AG04450 (cell line): ENCODE measurements at regions not wholly inside any gene's neighbourhood (a gene's known extent, or its start where the extent isn't known, plus 50 kb on each side); places are given as distances from the start of the nearest gene placed in this dataset.
"Not testable (repeated sequence)": the region's sequence is repeated elsewhere in the genome, so short reads cannot be mapped to it uniquely, and the experiment has no call there.

Experiments used
- CTCF ChIA-PET: fragments of 300-600, 350-600 bp; formaldehyde crosslinking; extraction: SDS; loops from one replicate; lab custom pipeline; 2022; ENCODE audit warnings: antibody characterized with exemption, inconsistent platforms; lab: Charles Lee
- POLR2A ChIA-PET: fragments of 350-600 bp; formaldehyde crosslinking; extraction: SDS; loops from one replicate; lab custom pipeline; 2021; ENCODE audit warnings: antibody characterized with exemption, inconsistent platforms; lab: Yijun Ruan, JAX
- DNase-seq: peaks from one replicate; pipeline ENCODE4 v3.0.0-alpha.2; 2011; ENCODE audit warnings: low read depth, low spot score
- H3K27ac ChIP-seq: one replicate; pipeline ENCODE4 v1.5.1; 2012; ENCODE audit warnings: low read depth, low read length, control low read depth
- H3K27me3 ChIP-seq: one replicate; pipeline ENCODE4 v1.6.0; 2012; ENCODE audit warnings: low read length; ENCODE audit not compliant: control insufficient read depth, insufficient read depth
- H3K4me3 ChIP-seq: 2 replicates; pipeline ENCODE4 v1.5.1; 2011; ENCODE audit warnings: mild to moderate bottlenecking, low read depth, low read length, control low read depth
- H3K9me3 ChIP-seq: 2 replicates; pipeline ENCODE4 v1.5.1; 2012; ENCODE audit warnings: low read length; ENCODE audit not compliant: control insufficient read depth, insufficient read depth
- CTCF ChIP-seq: IDR thresholded peaks from 2 replicates; pipeline ENCODE4 v1.5.1; 2011; ENCODE audit warnings: low read depth, low read length, control low read depth, inconsistent platforms

GRCh38 chr6:96410467-96410866 lies 111.1 kb upstream of the UFL1 start:
- H3K27me3 ChIP-seq, result no peaks in the 10 kb centered on the region
- no peak overlapping the region for H3K27ac ChIP-seq
- peaks cover 3% of the 10 kb centered on the region; the same call in 1 of the 2 replicates for H3K9me3 ChIP-seq
- POLR2A ChIA-PET, result no interaction called here
- no peak overlapping the region for H3K4me3 ChIP-seq
- TF ChIP-seq CTCF, result no peak
- no peak for DNase-seq
- CTCF ChIA-PET, result no interaction called here

GRCh38 chr6:96420294-96420693 lies 101.3 kb upstream of the UFL1 start:
- H3K4me3 ChIP-seq, result no peak overlapping the region
- H3K9me3 ChIP-seq, result peaks cover 7% of the 10 kb centered on the region
- no peak for TF ChIP-seq CTCF
- no peak for DNase-seq
- H3K27ac ChIP-seq, result no peak overlapping the region
- POLR2A ChIA-PET, result no interaction called here
- no peaks in the 10 kb centered on the region for H3K27me3 ChIP-seq
- CTCF ChIA-PET, result no interaction called here

- ChIA-PET POLR2A (no interaction called here), CTCF (no interaction called here)
- no peak overlapping the region for H3K27ac ChIP-seq
These were observed 87.7 kb upstream of the UFL1 start for GRCh38 chr6:96433950-96434349.

GRCh38 chr6:96436398-96436797 lies 85.2 kb upstream of the UFL1 start:
- H3K27me3 ChIP-seq, result no peaks in the 10 kb centered on the region
- H3K27ac ChIP-seq, result no peak overlapping the region
- H3K4me3 ChIP-seq, result no peak overlapping the region
- peaks cover 29% of the 10 kb centered on the region for H3K9me3 ChIP-seq
- DNase-seq, result no peak
- ChIA-PET POLR2A (no interaction called here), CTCF (no interaction called here)
- TF ChIP-seq CTCF, result no peak

More at GRCh38 chr6:96433950-96434349, 87.7 kb upstream of the UFL1 start:
- Histone ChIP-seq H3K9me3 (peaks cover 29% of the 10 kb centered on the region), H3K4me3 (no peak overlapping the region), H3K27me3 (no peaks in the 10 kb centered on the region)
- no peak for DNase-seq
- no peak for TF ChIP-seq CTCF

GRCh38 chr6:96437228-96437627 lies 84.4 kb upstream of the UFL1 start:
- H3K4me3 ChIP-seq, DNase-seq, H3K27me3 ChIP-seq, H3K27ac ChIP-seq, CTCF ChIA-PET, POLR2A ChIA-PET: not testable (repeated sequence)
- peaks cover 29% of the 10 kb centered on the region for H3K9me3 ChIP-seq
